ENCODE measurements at regions not wholly inside any gene's neighbourhood (a gene's known extent, or its start where the extent isn't known, plus 50 kb on each side); places are given as distances from the start of the nearest gene placed in this dataset.
A peak's percentile ranks its signal among the peaks of the same experiment; 100 is the strongest.
"Not testable (repeated sequence)": the region's sequence is repeated elsewhere in the genome, so short reads cannot be mapped to it uniquely, and the experiment has no call there.

DNA sequence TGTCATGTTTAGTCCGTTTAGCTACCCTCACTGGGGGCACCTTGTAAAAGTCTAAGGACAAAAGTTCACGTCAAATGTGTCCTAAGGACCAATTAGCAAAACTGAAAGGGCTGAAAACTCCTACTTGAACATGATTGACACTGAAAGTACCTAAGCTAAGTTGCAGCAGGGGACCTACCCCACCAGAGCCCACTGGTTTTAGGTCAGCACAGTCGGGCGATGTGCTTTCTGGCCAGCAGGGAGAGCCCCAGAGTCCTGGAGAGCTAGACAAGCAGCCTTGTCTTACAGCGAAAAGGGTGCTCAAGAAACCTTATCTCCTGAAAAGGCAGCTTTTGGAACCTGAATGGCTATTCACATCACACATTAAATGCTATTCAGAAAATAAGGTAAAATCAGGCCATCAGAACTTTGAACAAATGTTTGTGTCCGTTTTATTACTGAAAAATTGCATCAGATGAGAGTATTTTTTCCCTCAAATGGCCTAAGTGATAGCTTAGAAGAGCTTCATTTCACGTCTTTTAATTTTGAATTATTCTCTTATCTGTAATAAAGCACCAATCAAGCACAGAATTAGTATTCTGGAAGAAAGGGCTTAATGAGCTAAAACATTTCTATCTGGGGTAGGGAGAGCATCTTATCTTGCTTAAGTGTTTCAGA lies 52.2 kb upstream of the MKI67 start:
- peaks cover 4% of the 10 kb centered on the region for H3K27me3 Mint-ChIP-seq (ENCODE audit: low read depth)
- peaks cover 14% of the 10 kb centered on the region for H3K36me3 Mint-ChIP-seq (ENCODE audit: low read depth)
- peak; percentile 67 for ATAC-seq
- DNase-seq, result peak; percentile 76
- CTCF ChIA-PET, result interaction anchor here (0.8 to 5.3 kb wide), 27 partner anchors 9 to 681 kb away, joined by 3 to 137 read pairs (median 5); no protein-coding TSS in a partner anchor
- peaks cover 34% of the 10 kb centered on the region for H3K4me1 Mint-ChIP-seq (ENCODE audit: low read depth)
- H3K27ac Mint-ChIP-seq, result no peak overlapping the region
- POLR2A ChIA-PET, result interaction anchor here (0.6 to 1.1 kb wide), 7 partner anchors 9 to 131 kb away, joined by 3 read pairs; partner anchors contain the start of gene MKI67
- peaks cover 19% of the 10 kb centered on the region for H3K9me3 Mint-ChIP-seq (ENCODE audit: insufficient read depth)
- no peak overlapping the region for H3K4me3 Mint-ChIP-seq

DNA sequence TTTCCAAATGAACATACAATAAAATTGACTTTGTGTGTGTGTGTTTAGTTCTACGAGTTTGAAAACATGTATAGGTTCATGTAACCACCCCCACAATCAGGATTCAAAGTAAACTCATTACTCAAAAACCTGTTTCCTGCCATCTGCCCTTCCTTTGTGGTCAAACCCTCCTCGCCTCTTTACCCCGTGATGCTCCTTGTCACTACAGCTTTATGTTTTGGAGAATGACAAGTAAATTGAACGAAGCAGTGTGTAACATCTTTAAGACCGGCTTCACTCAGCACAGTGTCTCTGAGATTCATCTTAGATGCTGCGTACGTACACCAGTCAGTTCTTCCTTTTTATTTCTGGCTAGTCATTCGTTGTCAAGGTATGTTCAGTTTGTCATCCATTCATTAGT lies 54.6 kb upstream of the MKI67 start:
- Mint-ChIP-seq H3K4me3 (peak overlapping the region; percentile 75), H3K36me3 (ENCODE audit: low read depth) (peaks cover 22% of the 10 kb centered on the region), H3K27ac (peak overlapping the region; percentile 92), H3K9me3 (ENCODE audit: insufficient read depth) (peaks cover 13% of the 10 kb centered on the region), H3K4me1 (ENCODE audit: low read depth) (peaks cover 36% of the 10 kb centered on the region), H3K27me3 (ENCODE audit: low read depth) (peaks cover 7% of the 10 kb centered on the region)
- ATAC-seq, result peak; percentile 96
- ChIA-PET CTCF (interaction anchor here (0.9 to 2.9 kb wide), 10 partner anchors 12 to 112 kb away, joined by 3 to 61 read pairs (median 5); no protein-coding TSS in a partner anchor), POLR2A (interaction anchor here (0.6 to 1.3 kb wide), 9 partner anchors 10 to 133 kb away, joined by 3 to 7 read pairs (median 4); partner anchors contain the start of gene MKI67)
- DNase-seq, result peak; percentile 86

- DNase-seq (no peak), ATAC-seq (no peak)
- Mint-ChIP-seq H3K27me3 (ENCODE audit: low read depth) (peaks cover 3% of the 10 kb centered on the region), H3K4me1 (ENCODE audit: low read depth) (peaks cover 36% of the 10 kb centered on the region), H3K36me3 (ENCODE audit: low read depth) (peaks cover 22% of the 10 kb centered on the region), H3K27ac (no peak overlapping the region), H3K9me3 (ENCODE audit: insufficient read depth) (peaks cover 13% of the 10 kb centered on the region), H3K4me3 (no peak overlapping the region)
- ChIA-PET CTCF (interaction anchor here (1.2 to 3.0 kb wide), 3 partner anchors 10 to 35 kb away, joined by 3 to 20 read pairs (median 5); no protein-coding TSS in a partner anchor), POLR2A (no interaction called here)
These were observed 59.4 kb upstream of the MKI67 start for GRCh38 chr10:128185627-128186026.

- Mint-ChIP-seq H3K27ac (peak overlapping the region; percentile 70), H3K4me3 (peak overlapping the region; percentile 62), H3K27me3 (ENCODE audit: low read depth) (peaks cover 3% of the 10 kb centered on the region), H3K9me3 (ENCODE audit: insufficient read depth) (peaks cover 13% of the 10 kb centered on the region), H3K36me3 (ENCODE audit: low read depth) (peaks cover 20% of the 10 kb centered on the region), H3K4me1 (ENCODE audit: low read depth) (peaks cover 23% of the 10 kb centered on the region)
- ChIA-PET POLR2A (interaction anchor here (0.6 to 1.2 kb wide), 6 partner anchors 8 to 136 kb away, joined by 3 to 5 read pairs (median 3); partner anchors contain the start of gene MKI67), CTCF (interaction anchor here (0.8 to 3.6 kb wide), 9 partner anchors 9 to 152 kb away, joined by 3 to 60 read pairs (median 8); no protein-coding TSS in a partner anchor)
- DNase-seq (peak; percentile 65), ATAC-seq (peak; percentile 91)
These were observed 61.0 kb upstream of the MKI67 start for GRCh38 chr10:128186959-128187787.

- DNase-seq (no peak), ATAC-seq (peak; percentile 50)
- Mint-ChIP-seq H3K27ac (peak overlapping the region; percentile 70), H3K4me1 (ENCODE audit: low read depth) (peaks cover 24% of the 10 kb centered on the region), H3K36me3 (ENCODE audit: low read depth) (peaks cover 15% of the 10 kb centered on the region), H3K4me3 (peak overlapping the region; percentile 62), H3K27me3 (ENCODE audit: low read depth) (peaks cover 3% of the 10 kb centered on the region), H3K9me3 (ENCODE audit: insufficient read depth) (peaks cover 8% of the 10 kb centered on the region)
- POLR2A ChIA-PET, result interaction anchor here (0.6 to 1.3 kb wide), 2 partner anchors 12 to 140 kb away, joined by 3 read pairs; no protein-coding TSS in a partner anchor
- CTCF ChIA-PET, result interaction anchor here (1.0 to 3.6 kb wide), 9 partner anchors 9 to 152 kb away, joined by 3 to 60 read pairs (median 8); no protein-coding TSS in a partner anchor
These were observed 61.6 kb upstream of the MKI67 start for GRCh38 chr10:128187788-128188185.

DNA sequence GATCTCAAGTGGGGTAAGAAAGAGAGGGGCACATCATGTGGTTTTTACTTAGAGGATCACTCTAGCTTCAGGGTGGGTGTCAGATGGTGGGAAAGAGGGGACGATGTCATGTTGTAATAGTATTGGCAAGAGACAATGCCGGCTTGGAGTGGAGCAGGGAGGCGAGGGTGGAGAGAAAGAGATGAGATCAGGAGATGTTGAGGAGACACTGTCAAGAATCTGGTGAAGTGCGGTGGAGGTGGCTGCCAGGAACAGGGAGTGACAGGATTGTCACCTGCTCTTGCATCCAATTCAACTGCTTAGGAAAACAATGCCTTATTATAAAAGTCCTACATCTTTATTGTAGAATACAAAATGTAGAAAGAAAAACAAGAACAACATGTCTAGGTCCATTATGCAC lies 63.0 kb upstream of the MKI67 start:
- ChIA-PET CTCF (interaction anchor here (2.3 to 3.6 kb wide), 4 partner anchors 11 to 38 kb away, joined by 10 to 60 read pairs (median 27); no protein-coding TSS in a partner anchor), POLR2A (interaction anchor here (1.3 kb wide), 1 partner anchor 141 kb away, joined by 3 read pairs; no protein-coding TSS in a partner anchor)
- peaks cover 24% of the 10 kb centered on the region for H3K4me1 Mint-ChIP-seq (ENCODE audit: low read depth)
- no peak overlapping the region for H3K27ac Mint-ChIP-seq
- DNase-seq, result no peak
- H3K9me3 Mint-ChIP-seq (ENCODE audit: insufficient read depth), result no peaks in the 10 kb centered on the region
- ATAC-seq, result no peak
- H3K4me3 Mint-ChIP-seq, result no peak overlapping the region
- H3K27me3 Mint-ChIP-seq (ENCODE audit: low read depth), result peaks cover 3% of the 10 kb centered on the region
- H3K36me3 Mint-ChIP-seq (ENCODE audit: low read depth), result peaks cover 6% of the 10 kb centered on the region

GRCh38 chr10:128191847-128192246 lies 65.6 kb upstream of the MKI67 start:
- ATAC-seq (no peak), DNase-seq (no peak)
- H3K27ac Mint-ChIP-seq, result peak overlapping the region; percentile 18
- no peak overlapping the region for H3K4me3 Mint-ChIP-seq
- H3K36me3 Mint-ChIP-seq (ENCODE audit: low read depth), result no peaks in the 10 kb centered on the region
- CTCF ChIA-PET, result interaction anchor here (0.7 to 2.4 kb wide), 4 partner anchors 10 to 20 kb away, joined by 4 to 15 read pairs (median 6); no protein-coding TSS in a partner anchor
- POLR2A ChIA-PET, result interaction anchor here (1.0 to 1.4 kb wide), 3 partner anchors 11 to 20 kb away, joined by 3 read pairs; no protein-coding TSS in a partner anchor
- no peaks in the 10 kb centered on the region for H3K9me3 Mint-ChIP-seq (ENCODE audit: insufficient read depth)
- H3K4me1 Mint-ChIP-seq (ENCODE audit: low read depth), result peaks cover 21% of the 10 kb centered on the region
- H3K27me3 Mint-ChIP-seq (ENCODE audit: low read depth), result no peaks in the 10 kb centered on the region

GRCh38 chr10:128201826-128202225 lies 75.6 kb upstream of the MKI67 start:
- H3K4me3 Mint-ChIP-seq; CTCF ChIA-PET; H3K27ac Mint-ChIP-seq; ATAC-seq; H3K4me1 Mint-ChIP-seq (ENCODE audit: low read depth); POLR2A ChIA-PET; DNase-seq; H3K27me3 Mint-ChIP-seq (ENCODE audit: low read depth): not testable (repeated sequence)
- Mint-ChIP-seq H3K9me3 (ENCODE audit: insufficient read depth) (peaks cover 12% of the 10 kb centered on the region), H3K36me3 (ENCODE audit: low read depth) (peaks cover 23% of the 10 kb centered on the region)

DNA sequence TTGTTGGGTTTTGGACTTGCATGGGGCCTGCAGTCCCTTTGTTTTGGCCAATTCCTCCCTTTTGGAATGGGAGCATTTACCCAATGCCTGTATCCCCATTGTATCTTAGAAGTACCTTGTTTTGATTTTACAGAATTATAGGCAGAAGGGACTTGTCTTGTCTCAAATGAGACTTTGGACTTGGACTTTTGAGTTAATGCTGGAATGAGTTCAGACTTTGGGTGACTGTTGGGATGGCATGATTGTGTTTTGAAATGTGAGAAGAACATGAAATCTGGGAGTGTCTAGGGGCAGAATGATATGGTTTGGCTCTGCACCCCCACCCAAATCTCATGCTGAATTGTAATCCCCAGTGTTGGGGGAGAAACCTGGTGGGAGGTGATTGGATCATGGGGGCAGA lies 76.8 kb upstream of the MKI67 start:
- peaks cover 12% of the 10 kb centered on the region for H3K9me3 Mint-ChIP-seq (ENCODE audit: insufficient read depth)
- CTCF ChIA-PET, result no interaction called here
- H3K27ac Mint-ChIP-seq, result no peak overlapping the region
- DNase-seq (no peak), ATAC-seq (no peak)
- no peak overlapping the region for H3K4me3 Mint-ChIP-seq
- H3K27me3 Mint-ChIP-seq (ENCODE audit: low read depth), result peaks cover 6% of the 10 kb centered on the region
- POLR2A ChIA-PET, result no interaction called here
- H3K36me3 Mint-ChIP-seq (ENCODE audit: low read depth), result peaks cover 23% of the 10 kb centered on the region
- no peaks in the 10 kb centered on the region for H3K4me1 Mint-ChIP-seq (ENCODE audit: low read depth)

DNA sequence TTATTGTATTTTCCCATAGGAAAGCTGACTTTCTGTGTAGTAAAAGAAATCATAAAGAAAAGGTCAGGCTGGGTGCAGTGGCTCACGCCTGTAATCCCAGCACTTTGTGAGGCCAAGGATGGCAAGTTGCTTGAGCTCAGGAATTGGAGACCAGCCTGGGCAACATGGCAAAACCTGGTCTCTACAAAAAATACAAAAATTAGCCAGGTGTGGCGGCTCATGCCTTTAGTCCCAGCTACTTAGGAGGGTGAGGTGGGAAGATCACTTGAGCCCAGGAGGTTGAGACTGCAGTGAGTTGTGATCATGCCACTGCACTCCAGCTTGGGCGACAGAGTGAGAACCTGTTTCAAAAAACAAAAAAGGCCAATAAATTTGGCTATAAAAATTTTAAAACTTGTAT lies 79.4 kb upstream of the MKI67 start:
- ATAC-seq; DNase-seq; H3K4me3 Mint-ChIP-seq; H3K9me3 Mint-ChIP-seq (ENCODE audit: insufficient read depth); H3K4me1 Mint-ChIP-seq (ENCODE audit: low read depth); H3K27ac Mint-ChIP-seq: not testable (repeated sequence)
- Mint-ChIP-seq H3K27me3 (ENCODE audit: low read depth) (peaks cover 14% of the 10 kb centered on the region), H3K36me3 (ENCODE audit: low read depth) (peaks cover 19% of the 10 kb centered on the region)
- ChIA-PET POLR2A (interaction anchor here (0.9 kb wide), 1 partner anchor 27 kb away, joined by 3 read pairs; no protein-coding TSS in a partner anchor), CTCF (interaction anchor here (1.0 to 2.9 kb wide), 5 partner anchors 18 to 58 kb away, joined by 3 to 16 read pairs (median 6); no protein-coding TSS in a partner anchor)

GRCh38 chr10:128206676-128207075 lies 80.5 kb upstream of the MKI67 start:
- no peak overlapping the region for H3K27ac Mint-ChIP-seq
- POLR2A ChIA-PET, result interaction anchor here (0.6 kb wide), 1 partner anchor 726 kb away, joined by 4 read pairs; no protein-coding TSS in a partner anchor

More at GRCh38 chr10:128206676-128207075, 80.5 kb upstream of the MKI67 start:
- Mint-ChIP-seq H3K4me3 (no peak overlapping the region), H3K9me3 (ENCODE audit: insufficient read depth) (peaks cover 4% of the 10 kb centered on the region), H3K4me1 (ENCODE audit: low read depth) (peaks cover 5% of the 10 kb centered on the region), H3K36me3 (ENCODE audit: low read depth) (peaks cover 13% of the 10 kb centered on the region), H3K27me3 (ENCODE audit: low read depth) (peaks cover 11% of the 10 kb centered on the region)
- DNase-seq (no peak), ATAC-seq (no peak)
- CTCF ChIA-PET, result interaction anchor here (1.0 to 2.9 kb wide), 3 partner anchors 19 to 28 kb away, joined by 3 to 16 read pairs (median 12); no protein-coding TSS in a partner anchor
